CD4-positive, alpha-beta memory T cell (primary cell): ENCODE measurements at regions not wholly inside any gene's neighbourhood (a gene's known extent, or its start where the extent isn't known, plus 50 kb on each side); places are given as distances from the start of the nearest gene placed in this dataset.

ENCODE experiments used
- CTCF ChIA-PET: fragments of 350-600 bp; sonication (Branson Sonifier 250); formaldehyde crosslinking; loops from one replicate; lab custom pipeline; 2021; ENCODE audit warnings: inconsistent platforms; ENCODE audit not compliant: partially characterized antibody; lab: Charles Lee
- POLR2A ChIA-PET: fragments of 350-600 bp; sonication (Branson Sonifier 250); formaldehyde crosslinking; loops from one replicate; lab custom pipeline; 2021; ENCODE audit not compliant: partially characterized antibody; lab: Charles Lee
- DNase-seq, 5 donors: peaks; one replicate each; pipeline versions ENCODE4 v3.0.0 to v3.0.0-alpha.2; 2020 to 2022; ENCODE audit warnings: mixed read lengths in 1 of 5
- H3K27ac ChIP-seq: one replicate; pipeline ENCODE4 v1.7.0; 2013; ENCODE audit warnings: low read depth, low read length
- H3K27me3 ChIP-seq: 2 replicates; pipeline ENCODE4 v1.7.0; 2013; ENCODE audit warnings: mild to moderate bottlenecking, low read length, moderate library complexity; ENCODE audit not compliant: insufficient read depth
- H3K36me3 ChIP-seq: 2 replicates; pipeline ENCODE4 v1.7.0; 2013; ENCODE audit warnings: mild to moderate bottlenecking, low read length, moderate library complexity; ENCODE audit not compliant: insufficient read depth
- H3K4me1 ChIP-seq: 2 replicates; pipeline ENCODE4 v1.7.0; 2013; ENCODE audit warnings: mild to moderate bottlenecking, low read length, moderate library complexity; ENCODE audit not compliant: insufficient read depth
- H3K4me3 ChIP-seq, 2 donors: one replicate each; pipeline ENCODE4 v1.7.0; 2013; ENCODE audit warnings: low read length in 2 of 2, mild to moderate bottlenecking in 1 of 2
- H3K9me3 ChIP-seq, 2 donors: one replicate each; pipeline ENCODE4 v1.7.0; 2013; ENCODE audit warnings: low read length in 2 of 2, control low read depth in 1 of 2; ENCODE audit not compliant: control insufficient read depth in 1 of 2
- H3K27ac Mint-ChIP-seq, 7 donors: one replicate each; pipeline ENCODE4 v1.8.0; 2020 to 2021; ENCODE audit warnings: mixed read lengths in 7 of 7, mild to moderate bottlenecking in 6 of 7, inconsistent platforms in 3 of 7, moderate library complexity in 3 of 7
- H3K27me3 Mint-ChIP-seq, 2 donors: one replicate each; pipeline ENCODE4 v1.8.0; 2020 to 2021; ENCODE audit warnings: mixed read lengths in 2 of 2
- H3K36me3 Mint-ChIP-seq, 2 donors: one replicate each; pipeline ENCODE4 v1.8.0; 2020 to 2021; ENCODE audit warnings: mixed read lengths in 2 of 2, inconsistent platforms in 1 of 2, mild to moderate bottlenecking in 1 of 2
- H3K4me1 Mint-ChIP-seq, 4 donors: one replicate each; pipeline ENCODE4 v1.8.0; 2020 to 2021; ENCODE audit warnings: mixed read lengths in 4 of 4, mild to moderate bottlenecking in 1 of 4
- H3K4me3 Mint-ChIP-seq, 8 donors: one replicate each; pipeline ENCODE4 v1.8.0; 2020 to 2021; ENCODE audit warnings: mixed read lengths in 8 of 8, mild to moderate bottlenecking in 7 of 8, moderate library complexity in 6 of 8, inconsistent platforms in 3 of 8
- H3K9me3 Mint-ChIP-seq, 8 donors: one replicate each; pipeline ENCODE4 v1.8.0; 2020 to 2021; ENCODE audit warnings: mixed read lengths in 8 of 8, mild to moderate bottlenecking in 5 of 8, inconsistent platforms in 3 of 8, moderate library complexity in 1 of 8
- intact Hi-C: fragments of 100-400 bp; cut with micrococcal nuclease; formaldehyde crosslinking; loops from one replicate; pipeline ENCODE4 v1.15.1; 2023

DNA sequence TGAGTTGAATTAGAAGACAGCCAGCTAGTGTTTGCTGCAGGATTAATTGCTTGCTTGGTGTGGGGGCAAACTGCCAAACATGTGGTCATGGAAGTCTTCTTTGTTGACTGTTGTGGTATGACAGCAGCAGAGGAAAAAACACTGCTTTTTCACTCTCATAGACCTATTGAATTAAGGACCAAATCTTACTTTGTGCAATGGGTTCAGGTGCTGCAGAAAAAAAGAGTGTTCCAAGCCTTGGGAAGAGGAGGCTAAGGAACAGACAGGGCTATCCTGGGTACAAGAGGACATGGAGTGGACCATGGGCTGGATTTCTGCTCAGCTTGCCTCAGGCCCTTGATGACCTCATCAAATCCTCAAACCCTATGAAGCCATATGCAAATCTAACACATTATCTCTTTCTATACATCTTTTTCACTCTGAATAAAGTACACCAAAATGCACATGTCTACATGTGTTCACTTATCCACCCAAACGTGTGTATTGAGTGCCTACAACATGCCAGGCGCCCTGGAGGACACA, 61.5 kb downstream of the SIPA1L2 start:
- Histone ChIP-seq H3K27ac (no peak overlapping the region), H3K27me3 (no peaks in the 10 kb centered on the region), H3K4me1 (peaks cover 6% of the 10 kb centered on the region), H3K4me3 (no peak overlapping the region), H3K36me3 (no peaks in the 10 kb centered on the region), H3K9me3 (no peaks in the 10 kb centered on the region)
- intact Hi-C loops, result no loop called here
- Mint-ChIP-seq H3K4me3 (peak overlapping the region in 1 of 8 donors; percentile 22), H3K27ac (peak overlapping the region in 1 of 7 donors; percentile 1), H3K9me3 (peaks cover 0 to 4% (median 0%) of the 10 kb centered on the region in 8 donors), H3K36me3 (no peaks in the 10 kb centered on the region), H3K27me3 (no peaks in the 10 kb centered on the region), H3K4me1 (peaks cover 5 to 15% (median 11%) of the 10 kb centered on the region in 4 donors)
- peak in 3 of 5 donors; percentile 18 to 32 (median 27) for DNase-seq
- ChIA-PET CTCF (interaction anchor here (1.3 to 2.2 kb wide), 2 partner anchors 8 to 9 kb away, joined by 3 to 5 read pairs; no protein-coding TSS in a partner anchor), POLR2A (interaction anchor here (0.6 to 1.4 kb wide), 2 partner anchors 45 to 59 kb away, joined by 3 read pairs; no protein-coding TSS in a partner anchor)

DNA sequence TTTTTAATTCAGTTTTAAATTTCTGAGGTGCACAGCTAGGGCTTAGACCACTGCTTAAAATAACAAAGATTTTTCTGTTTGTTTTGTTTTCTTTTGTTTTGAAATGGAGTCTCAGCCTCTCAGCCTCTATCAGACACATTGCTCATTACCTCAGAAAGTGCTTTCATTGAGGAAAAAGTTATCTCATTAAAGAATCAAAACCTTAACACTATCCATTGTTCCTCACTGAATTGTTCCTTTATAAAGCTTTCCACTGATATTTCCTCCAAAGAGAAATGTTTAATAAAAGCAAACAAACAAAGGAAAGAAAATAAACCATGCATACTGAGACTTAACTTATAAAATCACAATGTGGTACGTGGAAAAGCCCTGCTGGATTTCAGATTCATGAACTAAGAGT, 63.8 kb downstream of the SIPA1L2 start:
- Mint-ChIP-seq H3K27ac (no peak overlapping the region), H3K27me3 (no peaks in the 10 kb centered on the region), H3K36me3 (no peaks in the 10 kb centered on the region), H3K9me3 (peaks cover 0 to 3% (median 0%) of the 10 kb centered on the region in 8 donors), H3K4me3 (no peak overlapping the region), H3K4me1 (peaks cover 5 to 13% (median 11%) of the 10 kb centered on the region in 4 donors)
- Histone ChIP-seq H3K36me3 (no peaks in the 10 kb centered on the region), H3K27me3 (no peaks in the 10 kb centered on the region), H3K4me1 (peaks cover 6% of the 10 kb centered on the region), H3K9me3 (no peaks in the 10 kb centered on the region), H3K4me3 (no peak overlapping the region), H3K27ac (no peak overlapping the region)
- CTCF ChIA-PET, result no interaction called here
- no peak for DNase-seq
- POLR2A ChIA-PET, result interaction anchor here (1.3 kb wide), 1 partner anchor 13 kb away, joined by 3 read pairs; no protein-coding TSS in a partner anchor
- intact Hi-C loops, result no loop called here

DNA sequence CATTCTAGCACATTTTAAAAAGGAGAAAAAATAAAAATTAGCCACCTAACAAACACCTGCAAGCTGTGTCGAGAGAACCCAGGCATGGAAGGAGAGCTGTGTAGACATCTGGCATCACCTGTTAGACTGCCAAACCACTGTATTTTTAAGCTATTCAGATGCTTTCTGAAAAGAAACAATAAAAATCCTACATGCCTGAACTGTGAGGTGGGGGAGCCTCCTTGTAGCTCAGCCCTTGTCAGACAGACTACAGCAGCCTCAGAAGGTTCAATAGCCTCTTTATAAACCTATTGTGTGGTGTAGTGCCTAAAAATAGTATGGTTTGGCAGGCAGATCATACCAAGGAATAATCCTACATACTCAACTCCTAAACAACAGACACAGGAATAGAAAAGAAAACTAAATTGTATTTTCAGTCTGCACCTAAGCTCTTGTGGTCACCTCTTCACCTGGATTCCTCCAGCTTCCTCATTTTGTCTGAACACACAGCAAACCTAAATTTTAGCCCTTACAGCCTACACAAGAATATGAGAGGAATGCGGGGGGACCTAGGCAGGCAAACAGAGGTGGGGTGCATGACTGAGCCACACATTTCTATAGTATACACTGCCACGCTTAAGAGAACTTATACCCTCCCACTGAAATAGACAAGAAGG, 67.0 kb downstream of the SIPA1L2 start:
- DNase-seq, result no peak
- Histone ChIP-seq H3K36me3 (no peaks in the 10 kb centered on the region), H3K27ac (no peak overlapping the region), H3K4me1 (peaks cover 9% of the 10 kb centered on the region), H3K4me3 (no peak overlapping the region), H3K9me3 (no peaks in the 10 kb centered on the region), H3K27me3 (no peaks in the 10 kb centered on the region)
- no peak overlapping the region for H3K27ac Mint-ChIP-seq
- no peaks in the 10 kb centered on the region for H3K27me3 Mint-ChIP-seq
- peaks cover 7 to 16% (median 9%) of the 10 kb centered on the region in 4 donors for H3K4me1 Mint-ChIP-seq
- ChIA-PET CTCF (interaction anchor here (1.1 kb wide), 1 partner anchor 31 kb away, joined by 3 read pairs; no protein-coding TSS in a partner anchor), POLR2A (no interaction called here)
- no peaks in the 10 kb centered on the region for H3K36me3 Mint-ChIP-seq
- intact Hi-C loops, result no loop called here
- H3K9me3 Mint-ChIP-seq, result no peaks in the 10 kb centered on the region
- no peak overlapping the region for H3K4me3 Mint-ChIP-seq

DNA sequence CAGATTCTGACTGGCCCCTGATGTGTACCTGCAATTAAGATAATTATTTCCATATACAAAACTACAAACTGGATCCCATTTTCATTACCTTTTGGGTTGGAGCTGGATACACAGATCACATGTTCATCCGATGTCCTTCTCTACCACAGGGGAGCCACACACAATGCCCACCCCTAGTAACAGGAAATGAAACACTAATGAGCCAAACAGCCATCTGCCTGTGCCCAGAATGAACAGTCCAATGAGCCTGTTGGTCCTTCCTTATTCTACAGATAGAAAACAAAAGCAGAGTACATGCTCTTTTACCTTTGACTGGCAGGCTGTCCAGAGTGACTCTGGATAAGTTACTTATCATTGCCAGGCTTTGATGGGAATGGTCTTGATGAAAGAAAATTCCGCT, 68.6 kb downstream of the SIPA1L2 start:
- H3K4me1 ChIP-seq, result peaks cover 9% of the 10 kb centered on the region
- H3K27ac ChIP-seq, result no peak overlapping the region
- no peak for DNase-seq
- intact Hi-C loops, result no loop called here
- no peaks in the 10 kb centered on the region for H3K9me3 ChIP-seq
- Mint-ChIP-seq H3K4me1 (peaks cover 5 to 19% (median 8%) of the 10 kb centered on the region in 4 donors), H3K9me3 (no peaks in the 10 kb centered on the region), H3K36me3 (no peaks in the 10 kb centered on the region), H3K4me3 (no peak overlapping the region), H3K27ac (no peak overlapping the region), H3K27me3 (no peaks in the 10 kb centered on the region)
- ChIA-PET CTCF (interaction anchor here (2.2 kb wide), 1 partner anchor 66 kb away, joined by 7 read pairs; no protein-coding TSS in a partner anchor), POLR2A (no interaction called here)
- H3K4me3 ChIP-seq, result no peak overlapping the region
- no peaks in the 10 kb centered on the region for H3K27me3 ChIP-seq
- no peaks in the 10 kb centered on the region for H3K36me3 ChIP-seq

DNA sequence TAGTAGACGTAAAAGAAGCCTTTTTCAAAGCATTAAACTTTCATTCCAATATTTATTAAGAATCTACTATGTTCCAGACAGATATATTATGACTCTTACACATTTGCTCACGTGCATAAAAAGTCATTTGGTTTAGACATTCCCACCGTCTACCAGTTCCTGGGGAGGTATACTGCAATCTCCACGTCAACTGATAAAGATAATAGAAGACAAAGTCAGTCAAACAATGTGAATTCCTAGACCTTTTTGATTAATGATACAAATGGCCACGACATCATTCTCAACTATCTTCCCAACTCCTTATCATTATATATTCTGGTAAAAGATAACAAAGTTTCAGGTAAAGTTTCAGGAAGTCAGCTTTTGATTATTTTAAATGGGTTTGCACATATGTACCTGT, 69.0 kb downstream of the SIPA1L2 start:
- peaks cover 0 to 2% of the 10 kb centered on the region in 2 donors for H3K27me3 Mint-ChIP-seq
- H3K36me3 Mint-ChIP-seq, result no peaks in the 10 kb centered on the region
- no peaks in the 10 kb centered on the region for H3K9me3 ChIP-seq
- intact Hi-C loops, result no loop called here
- POLR2A ChIA-PET, result no interaction called here
- CTCF ChIA-PET, result interaction anchor here (0.9 to 2.2 kb wide), 2 partner anchors 7 to 66 kb away, joined by 3 to 7 read pairs; no protein-coding TSS in a partner anchor
- H3K4me3 ChIP-seq, result no peak overlapping the region
- no peak overlapping the region for H3K4me3 Mint-ChIP-seq
- no peak overlapping the region for H3K27ac ChIP-seq
- peaks cover 9% of the 10 kb centered on the region for H3K4me1 ChIP-seq
- no peak overlapping the region for H3K27ac Mint-ChIP-seq
- peaks cover 5 to 19% (median 8%) of the 10 kb centered on the region in 4 donors for H3K4me1 Mint-ChIP-seq
- DNase-seq, result no peak
- H3K9me3 Mint-ChIP-seq, result no peaks in the 10 kb centered on the region
- H3K36me3 ChIP-seq, result no peaks in the 10 kb centered on the region
- no peaks in the 10 kb centered on the region for H3K27me3 ChIP-seq

DNA sequence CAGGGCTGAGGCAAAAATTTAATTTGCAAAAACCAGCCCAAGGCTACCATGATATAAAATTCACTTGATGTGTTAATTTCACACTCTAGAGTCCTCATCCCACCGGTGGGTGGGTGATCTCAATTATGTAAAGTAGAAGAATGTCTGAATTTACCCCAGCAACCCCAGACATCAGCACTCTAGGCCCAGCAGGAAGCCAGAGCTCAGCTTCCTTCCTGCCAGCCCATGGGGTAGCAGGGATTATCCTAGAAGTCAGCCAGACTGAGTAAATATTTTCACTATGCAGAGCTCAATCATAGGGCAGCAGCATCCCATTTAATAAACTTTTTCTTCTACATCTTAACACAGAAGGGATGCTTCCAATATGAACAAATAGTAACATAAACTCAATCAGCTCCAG, 71.0 kb downstream of the SIPA1L2 start:
- Histone ChIP-seq H3K36me3 (no peaks in the 10 kb centered on the region), H3K4me3 (no peak overlapping the region), H3K27me3 (no peaks in the 10 kb centered on the region), H3K27ac (no peak overlapping the region), H3K4me1 (peaks cover 9% of the 10 kb centered on the region), H3K9me3 (no peaks in the 10 kb centered on the region)
- DNase-seq, result no peak
- ChIA-PET POLR2A (no interaction called here), CTCF (interaction anchor here (0.6 to 1.5 kb wide), 3 partner anchors 9 to 68 kb away, joined by 3 to 5 read pairs (median 3); no protein-coding TSS in a partner anchor)
- Mint-ChIP-seq H3K9me3 (no peaks in the 10 kb centered on the region), H3K36me3 (no peaks in the 10 kb centered on the region), H3K4me3 (no peak overlapping the region), H3K27me3 (peaks cover 0 to 2% of the 10 kb centered on the region in 2 donors), H3K27ac (peak overlapping the region in 1 of 7 donors; percentile 20), H3K4me1 (peaks cover 5 to 19% (median 8%) of the 10 kb centered on the region in 4 donors)
- intact Hi-C loops, result no loop called here

DNA sequence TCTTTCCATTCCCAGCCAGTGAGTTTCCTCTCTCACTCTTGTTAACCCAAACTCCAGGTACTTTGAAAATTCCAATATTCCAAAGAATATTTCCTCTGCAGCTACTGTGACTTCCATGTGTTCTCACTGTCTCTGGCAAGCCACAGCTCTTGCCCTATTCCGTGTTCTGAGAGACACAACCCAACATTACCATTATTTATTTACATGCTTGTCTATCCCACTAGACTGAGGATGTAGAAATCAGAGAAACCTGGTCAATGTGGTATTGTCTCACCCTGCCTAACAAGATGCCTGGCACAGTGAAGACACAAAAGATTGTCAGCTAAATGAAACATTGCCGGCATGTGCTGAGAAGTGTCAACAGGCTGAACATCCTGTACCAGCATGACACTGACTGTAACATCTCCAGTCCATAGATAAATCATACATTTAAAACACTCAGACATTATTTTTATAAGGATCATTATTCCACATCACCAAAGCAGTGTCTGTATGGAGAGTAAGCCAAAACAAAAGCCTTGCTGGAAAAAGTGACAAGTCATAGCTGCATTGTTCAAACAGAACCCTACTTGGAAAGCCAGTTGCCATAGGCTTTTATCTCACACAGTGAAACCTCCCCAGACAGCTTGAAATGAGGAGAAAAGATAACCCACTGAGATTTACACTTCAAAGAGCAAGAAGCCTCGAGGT, 72.3 kb downstream of the SIPA1L2 start:
- POLR2A ChIA-PET, result no interaction called here
- peaks cover 0 to 2% of the 10 kb centered on the region in 2 donors for H3K27me3 Mint-ChIP-seq

More for the DNA sequence above, 72.3 kb downstream of the SIPA1L2 start:
- Histone ChIP-seq H3K4me3 (no peak overlapping the region), H3K4me1 (peaks cover 9% of the 10 kb centered on the region), H3K36me3 (no peaks in the 10 kb centered on the region), H3K9me3 (no peaks in the 10 kb centered on the region), H3K27me3 (no peaks in the 10 kb centered on the region), H3K27ac (no peak overlapping the region)
- Mint-ChIP-seq H3K27ac (peak overlapping the region in 2 of 7 donors; percentile 25 to 65), H3K4me3 (no peak overlapping the region), H3K36me3 (no peaks in the 10 kb centered on the region), H3K4me1 (peaks cover 5 to 19% (median 8%) of the 10 kb centered on the region in 4 donors), H3K9me3 (no peaks in the 10 kb centered on the region)
- CTCF ChIA-PET, result interaction anchor here (1.0 kb wide), 1 partner anchor 70 kb away, joined by 3 read pairs; no protein-coding TSS in a partner anchor
- intact Hi-C loops, result no loop called here
- DNase-seq, result no peak
